Central memory CD8-positive, alpha-beta T cell (primary cell): ENCODE measurements at regions not wholly inside any gene's neighbourhood (a gene's known extent, or its start where the extent isn't known, plus 50 kb on each side); places are given as distances from the start of the nearest gene placed in this dataset.
"Not testable (repeated sequence)": the region's sequence is repeated elsewhere in the genome, so short reads cannot be mapped to it uniquely, and the experiment has no call there.

Source experiments
- ATAC-seq: fragments of 150-1000 bp; cut with Tn5 transposase; replicated peaks from 2 replicates; pipeline ENCODE4 v1.10.0; 2022; ENCODE audit warnings: mild to moderate bottlenecking, moderate FRiP score, moderate number of reproducible peaks; ENCODE audit not compliant: poor library complexity, severe bottlenecking; ENCODE audit errors: extremely low read depth
- DNase-seq, 2 donors: peaks; one replicate each; pipeline ENCODE4 v3.0.0; 2021; ENCODE audit warnings: low spot score in 2 of 2
- H3K27ac Mint-ChIP-seq: one replicate; pipeline ENCODE4 v1.8.0; 2022; ENCODE audit warnings: low read depth, mild to moderate bottlenecking, moderate library complexity, mixed read lengths
- H3K27me3 Mint-ChIP-seq: one replicate; pipeline ENCODE4 v1.8.0; 2022; ENCODE audit warnings: mixed read lengths
- H3K36me3 Mint-ChIP-seq: one replicate; pipeline ENCODE4 v1.8.0; 2022; ENCODE audit warnings: mild to moderate bottlenecking, moderate library complexity, mixed read lengths; ENCODE audit not compliant: insufficient read depth
- H3K4me1 Mint-ChIP-seq: one replicate; pipeline ENCODE4 v1.8.0; 2022; ENCODE audit warnings: mixed read lengths
- H3K4me3 Mint-ChIP-seq: one replicate; pipeline ENCODE4 v1.8.0; 2022; ENCODE audit warnings: mild to moderate bottlenecking, moderate library complexity, mixed read lengths
- H3K9me3 Mint-ChIP-seq: one replicate; pipeline ENCODE4 v1.8.0; 2022; ENCODE audit warnings: mixed read lengths

GRCh38 chr13:44311011-44311780 lies 62.4 kb upstream of the SERP2 start:
- Mint-ChIP-seq H3K4me3 (no peak overlapping the region), H3K36me3 (peaks cover 2% of the 10 kb centered on the region), H3K4me1 (no peaks in the 10 kb centered on the region), H3K27me3 (peaks cover 44% of the 10 kb centered on the region), H3K9me3 (no peaks in the 10 kb centered on the region), H3K27ac (no peak overlapping the region)
- DNase-seq (no peak), ATAC-seq (no peak)

GRCh38 chr13:44312131-44312530 lies 61.5 kb upstream of the SERP2 start:
- H3K27me3 Mint-ChIP-seq: peaks cover 42% of the 10 kb centered on the region
- H3K27ac Mint-ChIP-seq: no peak overlapping the region
- no peaks in the 10 kb centered on the region for H3K9me3 Mint-ChIP-seq
- no peak overlapping the region for H3K4me3 Mint-ChIP-seq
- H3K36me3 Mint-ChIP-seq: peaks cover 2% of the 10 kb centered on the region
- ATAC-seq (no peak), DNase-seq (no peak)
- H3K4me1 Mint-ChIP-seq: no peaks in the 10 kb centered on the region

DNA sequence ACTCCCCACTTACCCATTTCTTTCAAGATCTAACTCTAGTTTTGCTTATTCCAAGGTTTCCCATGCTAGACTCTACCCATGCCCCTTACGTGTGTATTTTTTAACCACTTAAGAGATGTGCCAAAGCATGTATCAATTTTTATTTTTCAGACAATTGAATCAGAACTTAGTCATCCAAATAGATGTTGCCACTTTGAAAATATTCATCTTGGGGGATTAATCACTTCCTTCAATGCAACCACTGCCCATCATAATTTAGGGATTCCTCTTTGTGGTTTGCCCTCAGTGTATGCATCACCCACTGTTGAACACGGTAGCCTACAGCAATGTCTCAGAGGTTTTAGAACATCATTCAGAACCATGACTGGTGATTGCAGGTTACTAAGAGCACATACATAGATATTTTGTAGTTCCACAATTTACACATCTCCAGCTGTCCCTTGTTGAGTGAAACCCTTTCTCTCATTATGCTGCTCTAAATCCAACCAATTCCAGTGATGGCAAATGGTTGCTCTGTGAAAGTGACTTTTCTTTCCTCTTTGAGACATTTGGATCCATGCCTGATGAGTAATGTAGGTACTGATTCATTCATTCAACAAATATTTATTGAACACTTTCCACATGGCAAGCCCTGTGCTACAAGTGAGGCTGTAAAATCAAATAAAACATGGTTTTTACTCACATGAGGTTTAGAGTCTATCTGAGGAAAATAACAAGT lies 60.6 kb upstream of the SERP2 start:
- ATAC-seq: no peak
- Mint-ChIP-seq H3K9me3 (no peaks in the 10 kb centered on the region), H3K27me3 (peaks cover 38% of the 10 kb centered on the region), H3K4me3 (no peak overlapping the region), H3K4me1 (no peaks in the 10 kb centered on the region), H3K36me3 (peaks cover 2% of the 10 kb centered on the region), H3K27ac (no peak overlapping the region)
- no peak for DNase-seq

- no peak overlapping the region for H3K4me3 Mint-ChIP-seq
- H3K36me3 Mint-ChIP-seq: peaks cover 2% of the 10 kb centered on the region
- H3K27ac Mint-ChIP-seq: no peak overlapping the region
- no peaks in the 10 kb centered on the region for H3K9me3 Mint-ChIP-seq
- DNase-seq (no peak), ATAC-seq (no peak)
- peaks cover 38% of the 10 kb centered on the region for H3K27me3 Mint-ChIP-seq
- H3K4me1 Mint-ChIP-seq: no peaks in the 10 kb centered on the region
These were observed 60.0 kb upstream of the SERP2 start for GRCh38 chr13:44313674-44314073.

DNA sequence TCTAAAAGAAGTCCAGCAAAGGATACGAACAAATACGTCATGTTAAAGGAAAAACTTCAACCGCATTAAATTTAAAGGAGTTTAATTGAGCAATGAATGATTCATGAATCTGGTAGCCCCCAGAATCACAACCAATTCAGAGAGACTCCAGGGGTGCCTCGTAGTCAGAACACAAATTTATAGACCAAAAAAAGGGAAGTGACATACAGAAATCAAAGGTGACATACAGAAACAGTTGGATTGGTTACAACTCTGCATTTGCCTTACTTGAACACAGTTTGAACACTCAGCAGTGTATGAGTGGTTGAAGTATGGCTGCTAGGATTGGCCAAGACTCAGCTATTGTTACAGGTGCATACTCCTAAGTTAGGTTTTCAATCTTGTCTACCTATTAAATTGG lies 59.5 kb upstream of the SERP2 start:
- H3K27ac Mint-ChIP-seq, H3K4me1 Mint-ChIP-seq, H3K9me3 Mint-ChIP-seq, DNase-seq, H3K4me3 Mint-ChIP-seq, ATAC-seq, H3K36me3 Mint-ChIP-seq: not testable (repeated sequence)
- peaks cover 38% of the 10 kb centered on the region for H3K27me3 Mint-ChIP-seq

GRCh38 chr13:44317752-44318151 lies 55.9 kb upstream of the SERP2 start:
- no peak overlapping the region for H3K27ac Mint-ChIP-seq
- DNase-seq (no peak), ATAC-seq (no peak)
- no peaks in the 10 kb centered on the region for H3K4me1 Mint-ChIP-seq
- no peaks in the 10 kb centered on the region for H3K9me3 Mint-ChIP-seq
- H3K4me3 Mint-ChIP-seq: no peak overlapping the region
- H3K27me3 Mint-ChIP-seq: peaks cover 49% of the 10 kb centered on the region
- peaks cover 2% of the 10 kb centered on the region for H3K36me3 Mint-ChIP-seq

- no peak overlapping the region for H3K27ac Mint-ChIP-seq
- H3K4me3 Mint-ChIP-seq: no peak overlapping the region
- peaks cover 2% of the 10 kb centered on the region for H3K36me3 Mint-ChIP-seq
- H3K9me3 Mint-ChIP-seq: no peaks in the 10 kb centered on the region
- DNase-seq (no peak), ATAC-seq (no peak)
- no peaks in the 10 kb centered on the region for H3K4me1 Mint-ChIP-seq
- H3K27me3 Mint-ChIP-seq: peaks cover 45% of the 10 kb centered on the region
These were observed 55.5 kb upstream of the SERP2 start for GRCh38 chr13:44318161-44318560.

DNA sequence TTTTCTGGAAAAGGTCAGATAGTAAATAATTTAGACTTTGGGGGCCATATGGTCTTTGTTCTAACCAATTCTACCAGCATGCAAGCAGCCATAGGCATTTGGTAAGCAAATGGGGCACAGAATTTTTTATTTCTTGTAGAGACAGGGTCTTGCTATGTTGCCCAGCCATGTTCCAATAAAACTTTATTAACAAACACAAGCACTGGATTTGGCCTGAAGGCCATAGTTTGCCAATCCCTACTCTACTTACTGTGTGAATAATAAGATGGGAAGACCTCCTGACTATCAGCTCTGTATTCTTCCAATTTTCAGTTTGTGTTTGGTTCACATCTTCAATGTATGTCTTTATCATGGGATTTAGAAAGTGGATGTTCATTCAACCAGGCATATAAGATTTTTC lies 53.0 kb upstream of the SERP2 start:
- no peak for ATAC-seq

GRCh38 chr13:44321961-44322360 lies 51.7 kb upstream of the SERP2 start:
- ATAC-seq: no peak
- no peak overlapping the region for H3K4me3 Mint-ChIP-seq
- H3K36me3 Mint-ChIP-seq: no peaks in the 10 kb centered on the region

More for the DNA sequence above, 53.0 kb upstream of the SERP2 start:
- H3K36me3 Mint-ChIP-seq: no peaks in the 10 kb centered on the region
- DNase-seq: no peak
- H3K4me1 Mint-ChIP-seq: no peaks in the 10 kb centered on the region
- H3K4me3 Mint-ChIP-seq: no peak overlapping the region
- H3K27ac Mint-ChIP-seq: no peak overlapping the region
- H3K9me3 Mint-ChIP-seq: no peaks in the 10 kb centered on the region
- H3K27me3 Mint-ChIP-seq: peaks cover 34% of the 10 kb centered on the region

DNA sequence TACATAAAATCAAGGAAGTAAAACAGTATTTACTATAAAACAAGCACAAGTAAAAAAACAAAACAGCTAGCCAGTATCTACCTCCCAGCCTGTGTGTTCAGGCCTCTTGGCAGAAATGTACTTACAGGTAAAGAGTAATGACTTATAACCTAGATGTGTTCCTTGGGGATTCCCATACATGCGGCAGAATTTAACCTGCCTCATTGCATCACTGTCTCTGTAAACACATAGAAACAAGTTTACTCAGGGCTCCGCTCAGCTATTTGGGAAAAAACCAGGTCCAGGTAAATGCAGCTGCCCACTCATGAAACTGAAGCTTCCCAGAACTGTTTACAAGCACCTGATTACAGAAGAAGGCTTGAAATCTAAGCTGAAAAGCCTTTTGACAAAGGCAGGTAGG lies 50.7 kb upstream of the SERP2 start:
- Mint-ChIP-seq H3K4me3 (no peak overlapping the region), H3K9me3 (peaks cover 4% of the 10 kb centered on the region), H3K36me3 (no peaks in the 10 kb centered on the region), H3K4me1 (no peaks in the 10 kb centered on the region), H3K27me3 (peaks cover 29% of the 10 kb centered on the region), H3K27ac (no peak overlapping the region)
- ATAC-seq: no peak
- DNase-seq: no peak

More at GRCh38 chr13:44321961-44322360, 51.7 kb upstream of the SERP2 start:
- no peak for DNase-seq
- H3K9me3 Mint-ChIP-seq: no peaks in the 10 kb centered on the region
- H3K4me1 Mint-ChIP-seq: no peaks in the 10 kb centered on the region
- peaks cover 23% of the 10 kb centered on the region for H3K27me3 Mint-ChIP-seq
- no peak overlapping the region for H3K27ac Mint-ChIP-seq

- Mint-ChIP-seq H3K9me3 (peaks cover 4% of the 10 kb centered on the region), H3K27me3 (peaks cover 29% of the 10 kb centered on the region), H3K36me3 (no peaks in the 10 kb centered on the region), H3K27ac (no peak overlapping the region), H3K4me3 (no peak overlapping the region), H3K4me1 (no peaks in the 10 kb centered on the region)
- DNase-seq (no peak), ATAC-seq (no peak)
These were observed 49.9 kb upstream of the SERP2 start for GRCh38 chr13:44323754-44324153.
